ENCODE measurements at regions not wholly inside any gene's neighbourhood (a gene's known extent, or its start where the extent isn't known, plus 50 kb on each side); places are given as distances from the start of the nearest gene placed in this dataset.

- TF ChIP-seq SOX6 (IDR thresholded peaks at IDR 0.05), result no peak
- no peak for TF ChIP-seq KLF13 (tag; IDR thresholded peaks at IDR 0.05; ENCODE audit: borderline replicate concordance, low read depth)
- TF ChIP-seq ZNF717 (CRISPR knock-in tag; IDR thresholded peaks at IDR 0.05), result no peak
- no peak for TF ChIP-seq MTF1 (CRISPR knock-in tag; IDR thresholded peaks at IDR 0.05; ENCODE audit: borderline replicate concordance)
- TF ChIP-seq MLLT1 (IDR thresholded peaks at IDR 0.05), result no peak
- no peak for TF ChIP-seq HNRNPK (IDR thresholded peaks at IDR 0.05; ENCODE audit: low read depth, low read length, poor library complexity, severe bottlenecking)
- no peak for TF ChIP-seq TARDBP (IDR thresholded peaks at IDR 0.05)
- TF ChIP-seq, protein P1, sequence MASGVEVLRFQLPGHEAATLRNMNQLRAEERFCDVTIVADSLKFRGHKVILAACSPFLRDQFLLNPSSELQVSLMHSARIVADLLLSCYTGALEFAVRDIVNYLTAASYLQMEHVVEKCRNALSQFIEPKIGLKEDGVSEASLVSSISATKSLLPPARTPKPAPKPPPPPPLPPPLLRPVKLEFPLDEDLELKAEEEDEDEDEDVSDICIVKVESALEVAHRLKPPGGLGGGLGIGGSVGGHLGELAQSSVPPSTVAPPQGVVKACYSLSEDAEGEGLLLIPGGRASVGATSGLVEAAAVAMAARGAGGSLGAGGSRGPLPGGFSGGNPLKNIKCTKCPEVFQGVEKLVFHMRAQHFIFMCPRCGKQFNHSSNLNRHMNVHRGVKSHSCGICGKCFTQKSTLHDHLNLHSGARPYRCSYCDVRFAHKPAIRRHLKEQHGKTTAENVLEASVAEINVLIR (CRISPR knock-in tag; IDR thresholded peaks at IDR 0.05), result no peak
These were observed 60.6 kb upstream of the TPP2 start (continued) for GRCh38 chr13:102536196-102536595.

DNA sequence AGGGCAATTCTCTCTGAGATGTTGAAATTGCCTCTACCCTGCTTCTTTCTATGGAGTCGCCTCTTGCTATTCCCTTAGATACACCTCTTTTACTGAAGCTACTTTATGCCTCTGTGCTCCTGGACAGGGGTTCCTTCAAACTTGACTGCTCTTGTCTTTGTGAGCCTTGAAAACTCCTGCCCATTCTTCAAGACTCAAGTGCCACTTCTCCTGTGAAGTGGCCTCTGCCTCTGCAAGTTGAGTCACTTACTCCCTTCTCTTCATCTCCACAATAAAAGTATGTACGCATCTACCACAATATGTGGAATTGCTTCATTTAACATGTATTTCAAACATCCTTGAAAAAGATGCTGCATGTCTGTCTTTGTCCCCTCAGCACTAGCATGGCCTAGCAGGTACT, 66.0 kb upstream of the TPP2 start:
- intact Hi-C loops (cut with micrococcal nuclease) (no loop called here), in situ Hi-C loops (cut with MboI) (no loop called here)
- 4% methylated on average over 2 of the region's 2 CpGs for WGBS (ENCODE audit: insufficient coverage, low coverage, missing lambda C conversion rate)
- Histone ChIP-seq H3K79me2 (ENCODE audit: control insufficient read depth, insufficient read depth, low read length) (no peaks in the 10 kb centered on the region), H3K27me3 (ENCODE audit: control insufficient read depth in 2 of 2, insufficient read depth in 2 of 2, low read length in 2 of 2) (no peaks in the 10 kb centered on the region), H3K9me3 (replicated peaks; ENCODE audit: control insufficient read depth, insufficient read depth, low read depth, low read length) (no peaks in the 10 kb centered on the region), H3K9ac (ENCODE audit: insufficient read depth in 1 of 2, low read depth in 2 of 2, low read length in 2 of 2) (no peak overlapping the region), H4K20me1 (replicated peaks; ENCODE audit: control insufficient read depth, insufficient read depth, low read length) (no peaks in the 10 kb centered on the region), H3K36me3 (ENCODE audit: control insufficient read depth, insufficient read depth, low read length) (no peaks in the 10 kb centered on the region), H2AFZ (ENCODE audit: low read depth, low read length) (no peak overlapping the region), H3K27ac (ENCODE audit: extremely low read depth, low read depth, low read length) (no peak overlapping the region), H3K4me1 (replicated peaks in 1 of 2; ENCODE audit: control insufficient read depth in 2 of 2, insufficient read depth in 2 of 2, low read length in 2 of 2) (no peaks in the 10 kb centered on the region), H3K4me3 (no peak overlapping the region), H3K9me1 (ENCODE audit: control insufficient read depth, insufficient read depth, low read length) (no peaks in the 10 kb centered on the region), H3K4me2 (ENCODE audit: insufficient read depth, low read length) (no peak overlapping the region)
- DNase-seq (ENCODE audit: extremely low read depth in 1 of 4, low spot score in 3 of 4), result no peak
- POLR2A ChIA-PET, result no interaction called here
- no TSS peak for BruUV-seq (replicated peaks)
- ATAC-seq, result no peak
- CTCF ChIA-PET (ENCODE audit: low intra/inter-chr PET ratio), result no interaction called here
- no peak for FAIRE-seq
- TF ChIP-seq ZNF324 (CRISPR knock-in tag; IDR thresholded peaks at IDR 0.05) (no peak), HDGF (IDR thresholded peaks at IDR 0.05) (no peak), BCOR (IDR thresholded peaks at IDR 0.05) (no peak), RBM39 (optimal IDR thresholded peaks at IDR 0.05; ENCODE audit: low read depth, low read length) (no peak), ATF3 (IDR thresholded peaks at IDR 0.05) (no peak), ATF3 (CRISPR knock-in tag; conservative IDR thresholded peaks at IDR 0.05) (no peak), NCOA2 (IDR thresholded peaks at IDR 0.05; ENCODE audit: partially characterized antibody in 2 of 2) (no peak), RAD51 (IDR thresholded peaks at IDR 0.05; ENCODE audit: borderline replicate concordance, low read depth) (no peak), E2F6 (IDR thresholded peaks at IDR 0.05; ENCODE audit: borderline replicate concordance in 1 of 2, extremely low read depth in 1 of 2, insufficient read depth in 1 of 2, insufficient read length in 1 of 2, low read depth in 1 of 2, low read length in 1 of 2, poor library complexity in 1 of 2, severe bottlenecking in 1 of 2) (no peak)

Measured in K562 (cell line).